Stimulated activated CD8-positive, alpha-beta memory T cell treated with anti-CD3 and anti-CD28 coated beads, Interleukin-15, amount 100 ng/mL, for 4 hours (primary cell): ENCODE measurements at regions not wholly inside any gene's neighbourhood (a gene's known extent, or its start where the extent isn't known, plus 50 kb on each side); places are given as distances from the start of the nearest gene placed in this dataset.

ENCODE experiments used
- DNase-seq, 2 donors: peaks; one replicate each; pipeline ENCODE4 v3.0.0-alpha.2; 2020; ENCODE audit warnings: low read depth in 2 of 2

GRCh38 chr2:6203291-6203959, 511.2 kb downstream of the SOX11 start:
- no peak for DNase-seq

GRCh38 chr2:6206882-6207281, 514.7 kb downstream of the SOX11 start:
- DNase-seq = no peak

- no peak for DNase-seq
Observed at GRCh38 chr2:6211236-6211635, 519.1 kb downstream of the SOX11 start.

GRCh38 chr2:6212491-6212890, 520.3 kb downstream of the SOX11 start:
- no peak for DNase-seq

GRCh38 chr2:6213056-6213780, 521.0 kb downstream of the SOX11 start:
- DNase-seq = no peak

- DNase-seq = no peak
Observed at GRCh38 chr2:6214471-6214870, 522.3 kb downstream of the SOX11 start.

GRCh38 chr2:6215053-6215452, 522.9 kb downstream of the SOX11 start:
- no peak for DNase-seq

- DNase-seq = no peak
Observed at GRCh38 chr2:6216234-6216633, 524.0 kb downstream of the SOX11 start.

- no peak for DNase-seq
Observed at GRCh38 chr2:6218926-6219325, 526.7 kb downstream of the SOX11 start.

- no peak for DNase-seq
Observed at GRCh38 chr2:6219906-6220305, 527.7 kb downstream of the SOX11 start.

GRCh38 chr2:6222296-6222695, 530.1 kb downstream of the SOX11 start:
- DNase-seq = no peak

- DNase-seq = no peak
Observed at GRCh38 chr2:6224267-6224666, 532.1 kb downstream of the SOX11 start.

GRCh38 chr2:6228251-6228650, 536.1 kb downstream of the SOX11 start:
- DNase-seq = no peak

GRCh38 chr2:6231166-6231565, 539.0 kb downstream of the SOX11 start:
- no peak for DNase-seq

- no peak for DNase-seq
Observed at GRCh38 chr2:6233993-6234392, 541.8 kb downstream of the SOX11 start.

- no peak for DNase-seq
Observed at GRCh38 chr2:6234702-6235101, 542.5 kb downstream of the SOX11 start.

- DNase-seq = no peak
Observed at GRCh38 chr2:6236317-6236716, 544.1 kb downstream of the SOX11 start.

GRCh38 chr2:6237039-6237660, 545.0 kb downstream of the SOX11 start:
- no peak for DNase-seq

- no peak for DNase-seq
Observed at GRCh38 chr2:6249557-6249956, 557.4 kb downstream of the SOX11 start.

- DNase-seq = no peak
Observed at GRCh38 chr2:6254441-6254840, 562.3 kb downstream of the SOX11 start.

- no peak for DNase-seq
Observed at GRCh38 chr2:6264198-6264597, 572.0 kb downstream of the SOX11 start.

- DNase-seq = no peak
Observed at GRCh38 chr2:6281524-6281923, 584.2 kb downstream of the CMPK2 start.

GRCh38 chr2:6283259-6283658, 582.4 kb downstream of the CMPK2 start:
- no peak for DNase-seq
